Activated naive CD8-positive, alpha-beta T cell treated with anti-CD3 and anti-CD28 coated beads, Interleukin-2, amount 50 U/mL, for 24 hours (primary cell): ENCODE measurements at regions not wholly inside any gene's neighbourhood (a gene's known extent, or its start where the extent isn't known, plus 50 kb on each side); places are given as distances from the start of the nearest gene placed in this dataset.

Source experiments
- ATAC-seq: fragments of 150-1000 bp; cut with Tn5 transposase; one replicate; pipeline ENCODE4 v1.10.0; 2021
- DNase-seq: peaks from one replicate; pipeline ENCODE4 v3.0.0; 2021
- H3K27ac Mint-ChIP-seq: one replicate; pipeline ENCODE4 v1.8.0; 2021; ENCODE audit warnings: mild to moderate bottlenecking, mixed read lengths
- H3K27me3 Mint-ChIP-seq: one replicate; pipeline ENCODE4 v1.8.0; 2021; ENCODE audit warnings: mixed read lengths
- H3K36me3 Mint-ChIP-seq: one replicate; pipeline ENCODE4 v1.8.0; 2021; ENCODE audit warnings: low read depth, mixed read lengths
- H3K4me1 Mint-ChIP-seq: one replicate; pipeline ENCODE4 v1.8.0; 2021; ENCODE audit warnings: mixed read lengths
- H3K4me3 Mint-ChIP-seq: one replicate; pipeline ENCODE4 v1.8.0; 2021; ENCODE audit warnings: mild to moderate bottlenecking, moderate library complexity, mixed read lengths
- H3K9me3 Mint-ChIP-seq: one replicate; pipeline ENCODE4 v1.8.0; 2021; ENCODE audit warnings: mixed read lengths

DNA sequence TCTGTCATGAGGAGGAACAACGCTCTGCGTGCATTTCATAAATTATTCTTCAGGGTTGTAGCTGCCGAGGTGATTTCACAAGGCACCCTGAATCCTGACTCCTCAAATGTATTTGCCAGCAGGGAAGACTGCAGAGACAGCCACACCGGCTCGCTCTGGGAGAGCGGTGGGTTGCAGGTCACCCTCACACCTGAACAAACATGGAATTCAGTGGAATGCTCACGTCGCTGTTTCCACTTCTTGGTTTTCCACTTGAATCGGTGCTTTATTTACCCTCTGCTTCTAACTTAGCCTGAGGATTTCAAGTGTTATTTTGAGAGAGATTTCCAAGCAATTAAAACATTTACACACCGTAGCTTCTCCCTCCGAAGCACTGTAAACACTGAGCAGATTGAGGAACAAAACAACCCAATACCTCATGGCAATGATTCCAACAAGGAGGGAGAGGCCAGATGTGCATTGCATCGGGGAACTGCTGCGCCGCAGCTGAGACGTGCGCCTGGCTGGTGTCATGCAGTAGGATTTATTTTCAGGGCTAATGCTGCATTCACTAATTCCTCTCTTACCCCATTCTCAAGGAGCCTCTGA, 59.5 kb upstream of the GGTLC1 start:
- H3K4me1 Mint-ChIP-seq, result peaks cover 34% of the 10 kb centered on the region
- no peak overlapping the region for H3K4me3 Mint-ChIP-seq
- H3K36me3 Mint-ChIP-seq, result no peaks in the 10 kb centered on the region
- no peaks in the 10 kb centered on the region for H3K27me3 Mint-ChIP-seq
- DNase-seq (no peak), ATAC-seq (no peak)
- no peaks in the 10 kb centered on the region for H3K9me3 Mint-ChIP-seq
- H3K27ac Mint-ChIP-seq, result no peak overlapping the region

DNA sequence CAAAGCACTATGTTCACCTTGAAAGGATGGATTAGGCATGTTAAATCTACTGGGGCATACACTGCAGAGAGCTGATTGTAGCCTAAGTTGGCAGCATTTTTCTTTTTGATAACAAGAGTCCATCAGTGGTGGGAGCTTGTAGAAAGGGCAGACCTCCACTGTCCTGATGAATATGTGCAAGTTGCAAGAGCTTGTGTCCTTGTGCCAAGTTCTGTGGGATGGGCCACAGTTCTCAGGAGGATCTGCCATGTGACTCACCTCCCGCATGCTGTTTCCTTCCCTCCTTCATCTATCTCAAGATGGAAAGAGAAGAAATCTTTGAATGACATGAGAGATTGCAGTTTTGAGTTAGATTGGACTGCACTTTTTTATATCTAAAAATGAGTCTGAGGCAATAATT, 58.3 kb upstream of the GGTLC1 start:
- no peak overlapping the region for H3K27ac Mint-ChIP-seq

DNA sequence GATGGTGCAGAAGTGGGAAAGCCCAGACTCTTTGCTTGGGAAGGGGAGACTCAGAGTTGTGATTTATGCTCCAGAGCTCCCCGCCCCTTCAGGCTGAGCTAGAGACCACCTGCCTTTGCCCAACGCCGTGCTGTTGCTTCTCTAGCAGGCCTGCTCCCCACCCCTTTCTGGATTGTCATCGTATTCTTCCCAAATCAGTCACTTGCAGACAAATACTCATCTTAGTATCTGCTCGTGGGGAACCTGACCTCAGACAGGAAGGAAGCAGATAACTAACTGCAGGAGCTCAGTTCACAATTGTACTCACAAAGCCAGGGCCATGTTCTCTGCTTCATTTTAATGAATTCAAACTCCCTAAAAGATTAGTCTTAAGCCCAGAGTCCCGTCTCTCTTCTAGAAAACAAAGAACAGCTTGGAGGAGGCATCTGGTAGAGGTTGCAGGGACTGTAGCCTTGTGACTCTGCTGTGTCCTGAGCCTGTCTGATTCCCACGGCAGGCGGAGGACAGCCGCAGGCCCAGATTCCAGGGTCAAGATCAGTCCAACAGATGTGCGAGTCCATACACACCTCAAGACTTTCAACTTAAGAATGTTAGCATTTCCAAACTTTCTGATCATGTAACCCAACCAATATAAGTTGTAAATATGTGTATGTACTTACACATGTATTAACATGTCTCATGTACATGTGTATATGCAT, 57.2 kb upstream of the GGTLC1 start:
- Mint-ChIP-seq H3K27me3 (no peaks in the 10 kb centered on the region), H3K36me3 (no peaks in the 10 kb centered on the region), H3K4me1 (peaks cover 34% of the 10 kb centered on the region), H3K9me3 (no peaks in the 10 kb centered on the region), H3K4me3 (no peak overlapping the region), H3K27ac (no peak overlapping the region)
- DNase-seq (no peak), ATAC-seq (peak; percentile 58)

More for the DNA sequence above, 58.3 kb upstream of the GGTLC1 start:
- Mint-ChIP-seq H3K36me3 (no peaks in the 10 kb centered on the region), H3K27me3 (no peaks in the 10 kb centered on the region), H3K4me1 (peaks cover 34% of the 10 kb centered on the region), H3K9me3 (no peaks in the 10 kb centered on the region), H3K4me3 (no peak overlapping the region)
- ATAC-seq (no peak), DNase-seq (no peak)

DNA sequence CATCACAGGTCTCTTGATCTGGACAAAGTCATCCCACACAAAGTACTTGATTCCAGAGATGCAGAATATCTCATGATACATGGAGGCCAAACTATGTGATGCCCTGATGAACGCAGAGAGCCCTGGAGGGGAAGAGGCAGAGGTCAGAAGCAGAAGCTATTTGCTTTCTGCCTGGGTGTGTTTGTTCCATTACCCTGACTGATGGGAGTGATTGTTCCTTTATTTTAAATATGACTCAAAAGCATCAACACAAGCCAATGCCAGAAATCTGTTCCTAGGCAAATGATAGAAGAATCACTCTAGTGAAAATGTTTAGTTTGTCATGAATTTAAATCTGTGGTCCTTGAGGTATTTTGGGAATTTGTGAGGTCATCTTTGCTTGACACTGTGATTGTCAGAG, 54.7 kb upstream of the GGTLC1 start:
- no peaks in the 10 kb centered on the region for H3K36me3 Mint-ChIP-seq
- no peak overlapping the region for H3K4me3 Mint-ChIP-seq
- H3K27me3 Mint-ChIP-seq, result no peaks in the 10 kb centered on the region
- DNase-seq (no peak), ATAC-seq (no peak)
- peaks cover 22% of the 10 kb centered on the region for H3K4me1 Mint-ChIP-seq
- H3K27ac Mint-ChIP-seq, result no peak overlapping the region
- H3K9me3 Mint-ChIP-seq, result no peaks in the 10 kb centered on the region

DNA sequence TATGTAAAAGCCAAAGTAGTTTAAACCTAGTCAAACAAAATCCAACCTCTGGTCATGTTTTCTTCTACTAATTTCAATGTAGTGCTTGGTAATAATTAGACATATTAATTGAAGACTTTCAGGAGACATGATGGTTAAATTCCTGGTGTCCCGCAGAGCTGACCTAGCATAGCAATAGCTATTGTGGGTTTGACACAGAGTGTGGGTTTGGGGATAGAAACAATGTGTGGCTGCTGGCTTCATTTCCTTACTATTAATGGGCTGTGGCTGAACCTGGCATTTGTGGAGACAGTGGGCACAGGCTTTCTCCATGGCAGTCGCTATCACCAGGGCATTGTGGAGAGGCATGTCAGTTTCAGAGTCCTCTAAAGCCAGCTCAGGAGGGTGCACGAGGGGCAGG, 54.1 kb upstream of the GGTLC1 start:
- peaks cover 22% of the 10 kb centered on the region for H3K4me1 Mint-ChIP-seq
- no peak overlapping the region for H3K4me3 Mint-ChIP-seq
- no peak overlapping the region for H3K27ac Mint-ChIP-seq
- no peaks in the 10 kb centered on the region for H3K9me3 Mint-ChIP-seq
- DNase-seq, result no peak
- H3K36me3 Mint-ChIP-seq, result no peaks in the 10 kb centered on the region
- ATAC-seq, result no peak
- no peaks in the 10 kb centered on the region for H3K27me3 Mint-ChIP-seq

DNA sequence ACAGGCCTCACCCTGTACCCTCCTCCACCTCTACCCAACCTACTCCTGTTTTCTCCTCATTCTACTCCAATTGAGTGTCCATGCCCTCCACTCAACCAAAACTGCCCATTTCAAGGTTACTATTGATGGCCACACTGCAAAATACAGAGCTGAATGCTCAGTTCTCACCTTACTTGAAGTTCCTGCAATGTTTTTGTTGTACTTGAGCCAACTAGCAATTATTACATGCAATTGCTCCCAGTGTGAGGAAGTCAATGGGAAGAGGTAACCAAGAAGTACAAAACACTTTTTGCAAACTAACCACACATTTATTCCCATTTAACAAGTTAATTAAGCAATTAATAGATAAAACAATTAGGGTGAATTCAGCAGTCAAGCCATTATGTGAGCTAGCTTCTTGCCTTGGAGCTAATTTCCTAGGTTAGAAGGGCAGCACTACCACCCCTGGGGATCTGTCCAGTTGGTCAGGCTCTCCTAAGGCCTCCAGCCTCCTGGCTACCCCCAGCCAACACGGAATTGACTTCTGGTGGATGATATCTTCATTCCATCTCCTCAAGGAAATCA, 52.4 kb upstream of the GGTLC1 start:
- H3K4me1 Mint-ChIP-seq, result peaks cover 13% of the 10 kb centered on the region
- no peaks in the 10 kb centered on the region for H3K36me3 Mint-ChIP-seq
- H3K27me3 Mint-ChIP-seq, result no peaks in the 10 kb centered on the region
- H3K27ac Mint-ChIP-seq, result no peak overlapping the region
- no peak overlapping the region for H3K4me3 Mint-ChIP-seq
- DNase-seq, result no peak
- no peak for ATAC-seq
- H3K9me3 Mint-ChIP-seq, result no peaks in the 10 kb centered on the region

DNA sequence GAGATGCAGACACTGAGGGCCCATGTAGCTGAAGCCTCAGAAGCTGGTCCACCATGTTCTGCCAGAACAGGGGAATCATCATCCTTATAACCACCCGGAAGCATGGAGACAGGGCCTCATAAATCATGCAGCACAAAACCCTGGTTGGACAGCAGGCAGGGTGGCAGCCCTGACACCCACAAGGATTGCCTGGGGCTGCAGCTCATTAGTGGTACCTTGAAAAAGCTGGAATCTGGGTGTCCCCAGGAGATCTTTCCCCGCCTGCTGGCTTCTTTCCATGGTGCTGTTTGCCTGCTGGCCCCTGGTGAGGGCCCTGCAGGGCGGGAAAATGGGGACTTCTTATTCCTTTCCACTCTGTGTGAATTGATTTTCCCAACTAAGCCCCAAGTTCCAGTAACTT, 50.6 kb upstream of the GGTLC1 start:
- ATAC-seq, result no peak
- no peak overlapping the region for H3K4me3 Mint-ChIP-seq
- H3K9me3 Mint-ChIP-seq, result no peaks in the 10 kb centered on the region
- no peaks in the 10 kb centered on the region for H3K36me3 Mint-ChIP-seq
- H3K27me3 Mint-ChIP-seq, result no peaks in the 10 kb centered on the region
- DNase-seq, result no peak
- no peak overlapping the region for H3K27ac Mint-ChIP-seq
- no peaks in the 10 kb centered on the region for H3K4me1 Mint-ChIP-seq
